ENCODE measurements at regions not wholly inside any gene's neighbourhood (a gene's known extent, or its start where the extent isn't known, plus 50 kb on each side); places are given as distances from the start of the nearest gene placed in this dataset.
"Not testable (repeated sequence)": the region's sequence is repeated elsewhere in the genome, so short reads cannot be mapped to it uniquely, and the experiment has no call there.

DNA sequence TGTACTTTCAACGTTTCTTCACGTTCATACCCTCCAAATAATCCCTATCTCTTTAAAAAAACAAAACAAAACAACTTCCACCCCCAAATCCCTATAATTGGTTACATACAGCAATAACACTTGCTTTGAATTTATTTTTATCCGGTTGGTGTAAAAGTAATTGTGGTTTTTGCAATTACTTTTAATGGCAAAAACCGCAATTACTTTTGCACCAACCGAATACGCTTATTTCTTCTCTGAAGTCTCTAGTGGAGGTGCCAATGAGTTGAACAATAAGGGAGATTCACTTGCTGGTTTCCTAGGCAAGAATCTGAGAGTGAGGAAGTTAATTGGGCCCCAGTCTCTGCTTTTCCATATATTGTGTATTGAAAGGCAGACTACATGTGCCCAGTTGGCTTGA lies 133.3 kb downstream of the DACT1 start:
- TF ChIP-seq POLR2AphosphoS5 (IDR thresholded peaks at IDR 0.05), result no peak
- TF ChIP-seq EP300 (IDR thresholded peaks at IDR 0.05), result no peak
- TF ChIP-seq, protein P1, sequence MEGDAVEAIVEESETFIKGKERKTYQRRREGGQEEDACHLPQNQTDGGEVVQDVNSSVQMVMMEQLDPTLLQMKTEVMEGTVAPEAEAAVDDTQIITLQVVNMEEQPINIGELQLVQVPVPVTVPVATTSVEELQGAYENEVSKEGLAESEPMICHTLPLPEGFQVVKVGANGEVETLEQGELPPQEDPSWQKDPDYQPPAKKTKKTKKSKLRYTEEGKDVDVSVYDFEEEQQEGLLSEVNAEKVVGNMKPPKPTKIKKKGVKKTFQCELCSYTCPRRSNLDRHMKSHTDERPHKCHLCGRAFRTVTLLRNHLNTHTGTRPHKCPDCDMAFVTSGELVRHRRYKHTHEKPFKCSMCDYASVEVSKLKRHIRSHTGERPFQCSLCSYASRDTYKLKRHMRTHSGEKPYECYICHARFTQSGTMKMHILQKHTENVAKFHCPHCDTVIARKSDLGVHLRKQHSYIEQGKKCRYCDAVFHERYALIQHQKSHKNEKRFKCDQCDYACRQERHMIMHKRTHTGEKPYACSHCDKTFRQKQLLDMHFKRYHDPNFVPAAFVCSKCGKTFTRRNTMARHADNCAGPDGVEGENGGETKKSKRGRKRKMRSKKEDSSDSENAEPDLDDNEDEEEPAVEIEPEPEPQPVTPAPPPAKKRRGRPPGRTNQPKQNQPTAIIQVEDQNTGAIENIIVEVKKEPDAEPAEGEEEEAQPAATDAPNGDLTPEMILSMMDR (IDR thresholded peaks at IDR 0.05), result no peak
- TF ChIP-seq POLR2A (IDR thresholded peaks at IDR 0.05), result no peak
- no peak for DNase-seq (ENCODE audit: low spot score in 2 of 2)
- Histone ChIP-seq H3K4me3 (no peak overlapping the region), H3K9me3 (no peaks in the 10 kb centered on the region), H3K27me3 (no peaks in the 10 kb centered on the region), H3K36me3 (no peaks in the 10 kb centered on the region), H3K4me1 (no peaks in the 10 kb centered on the region), H3K27ac (no peak overlapping the region)
- 83% methylated on average over 6 of the region's 6 CpGs for WGBS

- H3K27me3 ChIP-seq, result no peaks in the 10 kb centered on the region
- no peaks in the 10 kb centered on the region for H3K4me1 ChIP-seq
- no peak overlapping the region for H3K4me3 ChIP-seq
- H3K27ac ChIP-seq, result no peak overlapping the region
- DNase-seq (ENCODE audit: low spot score in 2 of 2), result no peak
- TF ChIP-seq POLR2AphosphoS5 (IDR thresholded peaks at IDR 0.05), result no peak
- no peak for TF ChIP-seq EP300 (IDR thresholded peaks at IDR 0.05)
- TF ChIP-seq POLR2A (IDR thresholded peaks at IDR 0.05), result no peak
- TF ChIP-seq, protein P1 (IDR thresholded peaks at IDR 0.05), result no peak
- 89% methylated on average over 3 of the region's 3 CpGs for WGBS
- H3K9me3 ChIP-seq, result no peaks in the 10 kb centered on the region
- no peaks in the 10 kb centered on the region for H3K36me3 ChIP-seq
Measured at GRCh38 chr14:58772116-58772515, 134.4 kb downstream of the DACT1 start.

DNA sequence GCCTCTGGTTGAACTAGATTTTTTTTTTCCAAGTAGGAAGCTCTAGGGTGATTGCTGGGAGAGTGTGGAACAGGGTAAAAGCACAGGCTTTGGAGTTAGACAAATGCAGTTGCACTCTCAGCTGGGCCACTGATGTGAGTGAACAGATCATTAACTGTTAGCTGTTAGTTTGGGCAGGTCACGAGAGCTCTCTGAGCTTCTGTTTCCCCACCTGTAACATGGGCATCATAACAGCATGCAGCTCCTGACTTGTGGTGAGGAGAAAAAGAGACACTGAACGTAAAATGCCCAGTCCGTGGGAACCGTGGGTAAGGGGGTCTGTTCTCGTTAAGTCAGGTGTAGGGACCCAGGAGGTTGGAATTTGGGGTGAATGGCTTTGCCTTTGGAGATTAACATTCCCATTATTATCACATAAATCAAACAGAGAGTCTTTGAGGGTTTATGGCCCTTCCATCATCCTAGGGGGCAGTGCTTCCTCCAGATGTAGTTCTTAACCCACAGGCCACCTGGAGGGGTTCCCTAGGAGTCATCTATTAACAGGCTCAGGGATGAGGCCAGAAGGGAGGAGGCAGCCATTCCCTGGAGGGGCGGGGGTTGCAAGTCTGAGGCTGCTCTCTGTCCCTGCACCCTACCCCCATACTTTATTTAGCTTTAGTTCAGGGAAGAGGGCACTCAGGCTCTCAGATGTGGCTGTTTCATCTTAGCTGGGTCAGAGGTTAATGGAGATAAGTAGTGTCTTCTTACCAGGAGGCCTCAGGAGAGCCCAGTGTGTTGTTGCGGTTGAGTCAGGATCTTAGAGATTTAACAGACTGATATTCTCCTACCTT lies 135.2 kb downstream of the DACT1 start:
- Histone ChIP-seq H3K4me1 (no peaks in the 10 kb centered on the region), H3K9me3 (no peaks in the 10 kb centered on the region), H3K36me3 (no peaks in the 10 kb centered on the region), H3K27ac (no peak overlapping the region), H3K27me3 (no peaks in the 10 kb centered on the region), H3K4me3 (no peak overlapping the region)
- DNase-seq (ENCODE audit: low spot score in 2 of 2), result no peak
- 93% methylated on average over 7 of the region's 7 CpGs for WGBS
- no peak for TF ChIP-seq POLR2AphosphoS5 (IDR thresholded peaks at IDR 0.05)
- TF ChIP-seq, protein P1 (IDR thresholded peaks at IDR 0.05), result no peak
- no peak for TF ChIP-seq EP300 (IDR thresholded peaks at IDR 0.05)
- TF ChIP-seq POLR2A (IDR thresholded peaks at IDR 0.05), result no peak

DNA sequence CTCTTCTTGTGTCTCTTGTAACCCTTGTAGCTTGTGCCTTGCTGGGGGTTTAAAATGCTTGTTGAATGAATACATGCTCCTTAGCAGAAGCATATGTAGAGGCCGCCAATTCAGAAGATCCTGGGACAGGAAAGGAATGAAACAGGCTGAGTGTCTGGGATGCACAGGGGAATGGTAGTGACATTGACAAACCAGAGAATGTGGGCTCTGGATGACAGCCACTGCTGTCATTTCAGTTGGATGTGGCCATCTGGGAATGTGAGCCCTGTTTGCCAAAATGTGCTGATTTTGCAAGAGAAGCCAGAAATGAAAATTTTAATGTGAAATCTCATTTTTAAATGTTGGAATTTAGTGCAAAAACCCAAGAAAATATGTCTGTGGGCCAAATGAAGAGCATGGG lies 136.8 kb downstream of the DACT1 start:
- Histone ChIP-seq H3K27me3 (no peaks in the 10 kb centered on the region), H3K4me3 (no peak overlapping the region), H3K9me3 (no peaks in the 10 kb centered on the region), H3K4me1 (no peaks in the 10 kb centered on the region), H3K36me3 (no peaks in the 10 kb centered on the region), H3K27ac (no peak overlapping the region)
- WGBS, result 86% methylated on average over 1 of the region's 1 CpG
- no peak for TF ChIP-seq POLR2AphosphoS5 (IDR thresholded peaks at IDR 0.05)
- no peak for TF ChIP-seq POLR2A (IDR thresholded peaks at IDR 0.05)
- TF ChIP-seq, protein P1 (IDR thresholded peaks at IDR 0.05), result no peak
- TF ChIP-seq EP300 (IDR thresholded peaks at IDR 0.05), result no peak
- no peak for DNase-seq (ENCODE audit: low spot score in 2 of 2)

DNA sequence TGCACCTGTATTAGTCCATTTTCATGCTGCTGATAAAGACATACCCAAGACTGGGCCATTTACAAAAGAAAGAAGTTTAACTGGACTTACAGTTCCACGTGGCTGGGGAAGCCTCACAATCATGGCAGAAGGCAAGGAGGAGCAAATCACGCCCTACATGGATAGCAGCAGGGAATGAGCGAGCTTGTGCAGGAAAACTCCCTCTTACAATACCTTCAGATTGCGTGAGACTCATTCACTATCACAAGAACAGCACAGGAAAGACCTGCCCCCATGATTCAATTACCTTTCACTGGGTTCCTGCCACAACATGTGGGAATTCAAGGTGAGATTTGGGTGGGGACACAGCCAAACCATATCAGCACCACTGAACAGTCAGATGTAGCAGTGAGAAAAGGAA lies 137.4 kb downstream of the DACT1 start:
- not testable (repeated sequence) for H3K27me3 ChIP-seq; H3K4me3 ChIP-seq; H3K36me3 ChIP-seq; H3K4me1 ChIP-seq; H3K9me3 ChIP-seq; DNase-seq (ENCODE audit: low spot score in 2 of 2); H3K27ac ChIP-seq
- 93% methylated on average over 4 of the region's 4 CpGs for WGBS
